GM23338 (cell line): ENCODE measurements at regions not wholly inside any gene's neighbourhood (a gene's known extent, or its start where the extent isn't known, plus 50 kb on each side); places are given as distances from the start of the nearest gene placed in this dataset.

ENCODE experiments used
- ATAC-seq: fragments of 200-7000 bp; cut with Tn5 transposase; 3 replicates; pipeline ENCODE4 v1.9.1; 2020
- DNase-seq: peaks from one replicate; pipeline ENCODE4 v3.0.0-alpha.2; 2015; ENCODE audit warnings: low spot score
- H2AFZ ChIP-seq: fragments of 200-600 bp; sonication (generic); 2 replicates; pipeline ENCODE4 v1.8.0; 2016; ENCODE audit warnings: antibody characterized with exemption, mild to moderate bottlenecking, moderate library complexity
- H3F3A ChIP-seq: fragments of 200-600 bp; sonication (generic); replicated peaks from 2 replicates; pipeline ENCODE4 v1.8.0; 2017; ENCODE audit warnings: antibody characterized with exemption, mixed run types, low read depth
- H3K27ac ChIP-seq: fragments of 200-600 bp; sonication (generic); 2 replicates; pipeline ENCODE4 v1.6.1; 2016; ENCODE audit warnings: low read depth
- H3K27me3 ChIP-seq: fragments of 200-600 bp; sonication (generic); 2 replicates; pipeline ENCODE4 v1.8.0; 2016; ENCODE audit warnings: mild to moderate bottlenecking, mixed run types, moderate library complexity; ENCODE audit not compliant: insufficient read depth
- H3K36me3 ChIP-seq: fragments of 200-600 bp; sonication (generic); 2 replicates; pipeline ENCODE4 v1.8.0; 2016; ENCODE audit warnings: mild to moderate bottlenecking; ENCODE audit not compliant: insufficient read depth
- H3K4me1 ChIP-seq: fragments of 200-600 bp; sonication (generic); 2 replicates; pipeline ENCODE4 v1.8.0; 2016; ENCODE audit warnings: mild to moderate bottlenecking, moderate library complexity; ENCODE audit not compliant: insufficient read depth
- H3K4me2 ChIP-seq: fragments of 200-600 bp; sonication (generic); 2 replicates; pipeline ENCODE4 v1.7.1; 2017; ENCODE audit warnings: mixed run types
- H3K4me3 ChIP-seq: fragments of 200-600 bp; sonication (generic); 2 replicates; pipeline ENCODE4 v1.6.1; 2016; ENCODE audit warnings: mixed run types
- H3K79me2 ChIP-seq: fragments of 200-600 bp; sonication (generic); replicated peaks from 2 replicates; pipeline ENCODE4 v1.8.0; 2017; ENCODE audit warnings: mild to moderate bottlenecking; ENCODE audit not compliant: insufficient read depth
- H3K9me2 ChIP-seq: fragments of 200-600 bp; sonication (generic); 2 replicates; pipeline ENCODE4 v1.8.0; 2017; ENCODE audit not compliant: insufficient read depth
- H4K20me1 ChIP-seq: fragments of 200-600 bp; sonication (generic); replicated peaks from 2 replicates; pipeline ENCODE4 v1.8.0; 2017; ENCODE audit warnings: mild to moderate bottlenecking; ENCODE audit not compliant: insufficient read depth
- H3K27ac Mint-ChIP-seq: 2 replicates; pipeline ENCODE4 v1.8.0; 2020; ENCODE audit warnings: inconsistent platforms, mild to moderate bottlenecking, moderate library complexity, mixed read lengths
- H3K27me3 Mint-ChIP-seq: 3 replicates; pipeline ENCODE4 v1.8.0; 2022; ENCODE audit warnings: low read depth, mild to moderate bottlenecking, moderate library complexity, mixed read lengths, inconsistent platforms; ENCODE audit not compliant: insufficient read depth, poor library complexity
- H3K36me3 Mint-ChIP-seq: 3 replicates; pipeline ENCODE4 v1.8.0; 2021; ENCODE audit warnings: low read depth, mild to moderate bottlenecking, inconsistent platforms, moderate library complexity, mixed read lengths
- H3K4me1 Mint-ChIP-seq: 3 replicates; pipeline ENCODE4 v1.8.0; 2020; ENCODE audit warnings: mild to moderate bottlenecking, inconsistent platforms, mixed read lengths
- H3K4me3 Mint-ChIP-seq: 3 replicates; pipeline ENCODE4 v1.8.0; 2021; ENCODE audit warnings: moderate library complexity, mild to moderate bottlenecking, inconsistent platforms, mixed read lengths
- H3K9me3 Mint-ChIP-seq: 3 replicates; pipeline ENCODE4 v1.8.0; 2020; ENCODE audit warnings: moderate library complexity, mild to moderate bottlenecking, inconsistent platforms, mixed read lengths
- CREB1 ChIP-seq: fragments of 250-450 bp; sonication (Bioruptor Pico); IDR thresholded peaks from 2 replicates; pipeline ENCODE4 v1.5.0; 2020; ENCODE audit warnings: low read depth, mild to moderate bottlenecking, moderate library complexity
- EZH2 ChIP-seq: fragments of 200-600 bp; sonication (generic); IDR thresholded peaks from one replicate; pipeline ENCODE4 v1.8.0; 2017; ENCODE audit warnings: antibody characterized with exemption, mild to moderate bottlenecking, low read depth; ENCODE audit not compliant: unreplicated experiment
- EZH2phosphoT487 ChIP-seq: fragments of 200-600 bp; sonication (generic); IDR thresholded peaks from one replicate; pipeline ENCODE4 v1.8.1; 2018; ENCODE audit warnings: antibody characterized with exemption; ENCODE audit not compliant: unreplicated experiment
- JUNB ChIP-seq: IDR thresholded peaks from one replicate; pipeline ENCODE4 v1.6.1; 2016; ENCODE audit warnings: antibody characterized with exemption; ENCODE audit not compliant: unreplicated experiment
- NANOG ChIP-seq: IDR thresholded peaks from 2 replicates; pipeline ENCODE4 v1.6.1; 2016; ENCODE audit warnings: antibody characterized with exemption, borderline replicate concordance
- POLR2AphosphoS5 ChIP-seq: IDR thresholded peaks from 2 replicates; pipeline ENCODE4 v1.6.1; 2016; ENCODE audit warnings: antibody characterized with exemption, low read depth
- STAT1 ChIP-seq: IDR thresholded peaks from one replicate; pipeline ENCODE4 v1.6.1; 2016; ENCODE audit warnings: antibody characterized with exemption; ENCODE audit not compliant: unreplicated experiment
- ZNF114 ChIP-seq: fragments of 250-450 bp; sonication (Bioruptor Pico); IDR thresholded peaks from 2 replicates; pipeline ENCODE4 v1.5.0; 2020; ENCODE audit warnings: mild to moderate bottlenecking, moderate library complexity
- ZNF331 ChIP-seq: fragments of 250-450 bp; sonication (Bioruptor Pico); IDR thresholded peaks from 2 replicates; pipeline ENCODE4 v1.5.0; 2020; ENCODE audit warnings: low read depth, mild to moderate bottlenecking, moderate library complexity
- TF ChIP-seq, protein P1 (sequence below): IDR thresholded peaks from 2 replicates; pipeline ENCODE4 v1.6.1; 2016; ENCODE audit warnings: antibody characterized with exemption
- TF ChIP-seq, protein P2 (sequence below), 2 experiments: fragments of 200-600 bp in 1 of 2; sonication (generic) in 1 of 2; conservative IDR thresholded peaks; 2 replicates each; pipeline versions ENCODE4 v1.5.1 to v1.6.1; 2016 to 2017; ENCODE audit warnings: antibody characterized with exemption in 2 of 2, low read depth in 2 of 2, mild to moderate bottlenecking in 2 of 2, moderate library complexity in 1 of 2
- TF ChIP-seq, protein P3 (sequence below): fragments of 250-450 bp; sonication (Bioruptor Pico); IDR thresholded peaks from 2 replicates; pipeline ENCODE4 v1.5.0; 2020; ENCODE audit warnings: mild to moderate bottlenecking, moderate library complexity

DNA sequence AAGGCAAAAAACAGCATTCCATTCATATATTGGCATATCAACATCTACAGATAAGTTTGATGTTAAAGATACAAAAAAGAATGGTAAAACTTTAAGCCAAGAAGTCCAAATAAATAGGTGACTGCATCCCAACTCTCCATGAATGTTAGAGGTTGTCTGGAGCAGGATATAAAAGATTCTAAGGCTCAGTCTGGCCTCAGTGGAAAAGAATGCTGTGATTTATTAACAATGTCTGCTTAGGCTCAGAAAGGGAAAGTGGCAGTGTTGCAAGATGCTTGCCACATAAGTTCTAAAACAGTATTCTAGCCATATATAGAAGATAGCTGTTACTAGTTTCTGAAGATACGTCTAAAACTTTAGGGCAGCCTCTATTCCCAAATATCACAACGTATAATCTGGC is 179.8 kb upstream of the NBEA start:
- no peak overlapping the region for H2AFZ ChIP-seq
- H3K4me1 Mint-ChIP-seq = no peaks in the 10 kb centered on the region
- no peak overlapping the region for H3K27ac ChIP-seq
- DNase-seq (no peak), ATAC-seq (no peak)
- no peaks in the 10 kb centered on the region for H3K27me3 Mint-ChIP-seq
- H3F3A ChIP-seq = no peaks in the 10 kb centered on the region
- peaks cover 20% of the 10 kb centered on the region; the same call in 2 of the 3 replicates for H3K9me3 Mint-ChIP-seq
- H3K4me2 ChIP-seq = no peak overlapping the region
- no peak overlapping the region for H3K4me3 ChIP-seq
- peaks cover 15% of the 10 kb centered on the region; the same call in 2 of the 3 replicates for H3K36me3 Mint-ChIP-seq
- no peak overlapping the region for H3K27ac Mint-ChIP-seq
- no peaks in the 10 kb centered on the region for H3K79me2 ChIP-seq
- no peaks in the 10 kb centered on the region for H4K20me1 ChIP-seq
- no peaks in the 10 kb centered on the region for H3K4me1 ChIP-seq
- 0 out of 2 replicates have a peak, but pooled peaks cover 6% of the 10 kb centered on the region for H3K9me2 ChIP-seq
- no peak overlapping the region for H3K4me3 Mint-ChIP-seq
- H3K36me3 ChIP-seq = no peaks in the 10 kb centered on the region
- no peak for TF ChIP-seq NANOG
- TF ChIP-seq ZNF331 (CRISPR knock-in tag) = no peak
- TF ChIP-seq JUNB = no peak
- TF ChIP-seq POLR2AphosphoS5 = no peak
- TF ChIP-seq, protein P1, sequence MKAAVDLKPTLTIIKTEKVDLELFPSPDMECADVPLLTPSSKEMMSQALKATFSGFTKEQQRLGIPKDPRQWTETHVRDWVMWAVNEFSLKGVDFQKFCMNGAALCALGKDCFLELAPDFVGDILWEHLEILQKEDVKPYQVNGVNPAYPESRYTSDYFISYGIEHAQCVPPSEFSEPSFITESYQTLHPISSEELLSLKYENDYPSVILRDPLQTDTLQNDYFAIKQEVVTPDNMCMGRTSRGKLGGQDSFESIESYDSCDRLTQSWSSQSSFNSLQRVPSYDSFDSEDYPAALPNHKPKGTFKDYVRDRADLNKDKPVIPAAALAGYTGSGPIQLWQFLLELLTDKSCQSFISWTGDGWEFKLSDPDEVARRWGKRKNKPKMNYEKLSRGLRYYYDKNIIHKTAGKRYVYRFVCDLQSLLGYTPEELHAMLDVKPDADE = no peak
- TF ChIP-seq EZH2phosphoT487 = no peak
- TF ChIP-seq STAT1 = no peak
- TF ChIP-seq ZNF114 (CRISPR knock-in tag) = no peak
- no peak for TF ChIP-seq EZH2
- no peak for TF ChIP-seq CREB1 (CRISPR knock-in tag)
- TF ChIP-seq, protein P2, sequence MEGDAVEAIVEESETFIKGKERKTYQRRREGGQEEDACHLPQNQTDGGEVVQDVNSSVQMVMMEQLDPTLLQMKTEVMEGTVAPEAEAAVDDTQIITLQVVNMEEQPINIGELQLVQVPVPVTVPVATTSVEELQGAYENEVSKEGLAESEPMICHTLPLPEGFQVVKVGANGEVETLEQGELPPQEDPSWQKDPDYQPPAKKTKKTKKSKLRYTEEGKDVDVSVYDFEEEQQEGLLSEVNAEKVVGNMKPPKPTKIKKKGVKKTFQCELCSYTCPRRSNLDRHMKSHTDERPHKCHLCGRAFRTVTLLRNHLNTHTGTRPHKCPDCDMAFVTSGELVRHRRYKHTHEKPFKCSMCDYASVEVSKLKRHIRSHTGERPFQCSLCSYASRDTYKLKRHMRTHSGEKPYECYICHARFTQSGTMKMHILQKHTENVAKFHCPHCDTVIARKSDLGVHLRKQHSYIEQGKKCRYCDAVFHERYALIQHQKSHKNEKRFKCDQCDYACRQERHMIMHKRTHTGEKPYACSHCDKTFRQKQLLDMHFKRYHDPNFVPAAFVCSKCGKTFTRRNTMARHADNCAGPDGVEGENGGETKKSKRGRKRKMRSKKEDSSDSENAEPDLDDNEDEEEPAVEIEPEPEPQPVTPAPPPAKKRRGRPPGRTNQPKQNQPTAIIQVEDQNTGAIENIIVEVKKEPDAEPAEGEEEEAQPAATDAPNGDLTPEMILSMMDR (conservative IDR thresholded peaks at IDR 0.05; ENCODE audit: low read depth in 2 of 2) = no peak
- TF ChIP-seq, protein P3, sequence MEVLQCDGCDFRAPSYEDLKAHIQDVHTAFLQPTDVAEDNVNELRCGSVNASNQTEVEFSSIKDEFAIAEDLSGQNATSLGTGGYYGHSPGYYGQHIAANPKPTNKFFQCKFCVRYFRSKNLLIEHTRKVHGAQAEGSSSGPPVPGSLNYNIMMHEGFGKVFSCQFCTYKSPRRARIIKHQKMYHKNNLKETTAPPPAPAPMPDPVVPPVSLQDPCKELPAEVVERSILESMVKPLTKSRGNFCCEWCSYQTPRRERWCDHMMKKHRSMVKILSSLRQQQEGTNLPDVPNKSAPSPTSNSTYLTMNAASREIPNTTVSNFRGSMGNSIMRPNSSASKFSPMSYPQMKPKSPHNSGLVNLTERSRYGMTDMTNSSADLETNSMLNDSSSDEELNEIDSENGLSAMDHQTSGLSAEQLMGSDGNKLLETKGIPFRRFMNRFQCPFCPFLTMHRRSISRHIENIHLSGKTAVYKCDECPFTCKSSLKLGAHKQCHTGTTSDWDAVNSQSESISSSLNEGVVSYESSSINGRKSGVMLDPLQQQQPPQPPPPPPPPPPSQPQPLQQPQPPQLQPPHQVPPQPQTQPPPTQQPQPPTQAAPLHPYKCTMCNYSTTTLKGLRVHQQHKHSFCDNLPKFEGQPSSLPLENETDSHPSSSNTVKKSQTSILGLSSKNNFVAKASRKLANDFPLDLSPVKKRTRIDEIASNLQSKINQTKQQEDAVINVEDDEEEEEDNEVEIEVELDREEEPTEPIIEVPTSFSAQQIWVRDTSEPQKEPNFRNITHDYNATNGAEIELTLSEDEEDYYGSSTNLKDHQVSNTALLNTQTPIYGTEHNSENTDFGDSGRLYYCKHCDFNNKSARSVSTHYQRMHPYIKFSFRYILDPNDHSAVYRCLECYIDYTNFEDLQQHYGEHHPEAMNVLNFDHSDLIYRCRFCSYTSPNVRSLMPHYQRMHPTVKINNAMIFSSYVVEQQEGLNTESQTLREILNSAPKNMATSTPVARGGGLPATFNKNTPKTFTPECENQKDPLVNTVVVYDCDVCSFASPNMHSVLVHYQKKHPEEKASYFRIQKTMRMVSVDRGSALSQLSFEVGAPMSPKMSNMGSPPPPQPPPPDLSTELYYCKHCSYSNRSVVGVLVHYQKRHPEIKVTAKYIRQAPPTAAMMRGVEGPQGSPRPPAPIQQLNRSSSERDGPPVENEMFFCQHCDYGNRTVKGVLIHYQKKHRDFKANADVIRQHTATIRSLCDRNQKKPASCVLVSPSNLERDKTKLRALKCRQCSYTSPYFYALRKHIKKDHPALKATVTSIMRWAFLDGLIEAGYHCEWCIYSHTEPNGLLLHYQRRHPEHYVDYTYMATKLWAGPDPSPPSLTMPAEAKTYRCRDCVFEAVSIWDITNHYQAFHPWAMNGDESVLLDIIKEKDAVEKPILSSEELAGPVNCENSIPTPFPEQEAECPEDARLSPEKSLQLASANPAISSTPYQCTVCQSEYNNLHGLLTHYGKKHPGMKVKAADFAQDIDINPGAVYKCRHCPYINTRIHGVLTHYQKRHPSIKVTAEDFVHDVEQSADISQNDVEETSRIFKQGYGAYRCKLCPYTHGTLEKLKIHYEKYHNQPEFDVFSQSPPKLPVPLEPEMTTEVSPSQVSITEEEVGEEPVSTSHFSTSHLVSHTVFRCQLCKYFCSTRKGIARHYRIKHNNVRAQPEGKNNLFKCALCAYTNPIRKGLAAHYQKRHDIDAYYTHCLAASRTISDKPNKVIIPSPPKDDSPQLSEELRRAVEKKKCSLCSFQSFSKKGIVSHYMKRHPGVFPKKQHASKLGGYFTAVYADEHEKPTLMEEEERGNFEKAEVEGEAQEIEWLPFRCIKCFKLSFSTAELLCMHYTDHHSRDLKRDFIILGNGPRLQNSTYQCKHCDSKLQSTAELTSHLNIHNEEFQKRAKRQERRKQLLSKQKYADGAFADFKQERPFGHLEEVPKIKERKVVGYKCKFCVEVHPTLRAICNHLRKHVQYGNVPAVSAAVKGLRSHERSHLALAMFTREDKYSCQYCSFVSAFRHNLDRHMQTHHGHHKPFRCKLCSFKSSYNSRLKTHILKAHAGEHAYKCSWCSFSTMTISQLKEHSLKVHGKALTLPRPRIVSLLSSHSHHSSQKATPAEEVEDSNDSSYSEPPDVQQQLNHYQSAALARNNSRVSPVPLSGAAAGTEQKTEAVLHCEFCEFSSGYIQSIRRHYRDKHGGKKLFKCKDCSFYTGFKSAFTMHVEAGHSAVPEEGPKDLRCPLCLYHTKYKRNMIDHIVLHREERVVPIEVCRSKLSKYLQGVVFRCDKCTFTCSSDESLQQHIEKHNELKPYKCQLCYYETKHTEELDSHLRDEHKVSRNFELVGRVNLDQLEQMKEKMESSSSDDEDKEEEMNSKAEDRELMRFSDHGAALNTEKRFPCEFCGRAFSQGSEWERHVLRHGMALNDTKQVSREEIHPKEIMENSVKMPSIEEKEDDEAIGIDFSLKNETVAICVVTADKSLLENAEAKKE = no peak
- H3K27me3 ChIP-seq = no peaks in the 10 kb centered on the region
